Thymus (tissue), 11 donors: ENCODE measurements at regions not wholly inside any gene's neighbourhood (a gene's known extent, or its start where the extent isn't known, plus 50 kb on each side); places are given as distances from the start of the nearest gene placed in this dataset.

ENCODE experiments used
- DNase-seq, 9 donors: peaks; one replicate each; pipeline ENCODE4 v3.0.0-alpha.2; 2013; ENCODE audit warnings: low spot score in 9 of 9, low read depth in 6 of 9, missing footprints in 1 of 9
- H3K27ac ChIP-seq, 2 donors: one replicate each; pipeline ENCODE4 v1.5.1; 2013; ENCODE audit warnings: control low read depth in 1 of 2, low read depth in 1 of 2, low read length in 1 of 2, mild to moderate bottlenecking in 1 of 2, moderate library complexity in 1 of 2
- H3K27me3 ChIP-seq, 2 donors: one replicate each; pipeline ENCODE4 v1.5.1; 2013; ENCODE audit warnings: low read length in 1 of 2; ENCODE audit not compliant: control insufficient read depth in 2 of 2, insufficient read depth in 1 of 2
- H3K36me3 ChIP-seq, 2 donors: one replicate each; pipeline ENCODE4 v1.5.1; 2013; ENCODE audit warnings: low read length in 1 of 2, mild to moderate bottlenecking in 1 of 2, moderate library complexity in 1 of 2; ENCODE audit not compliant: control insufficient read depth in 2 of 2, insufficient read depth in 2 of 2
- H3K4me1 ChIP-seq, 2 donors: one replicate each; pipeline ENCODE4 v1.5.1; 2013; ENCODE audit warnings: low read length in 2 of 2; ENCODE audit not compliant: control insufficient read depth in 2 of 2, insufficient read depth in 2 of 2
- H3K4me3 ChIP-seq, 2 donors: one replicate each; pipeline ENCODE4 v1.5.1; 2013; ENCODE audit warnings: low read length in 2 of 2, control low read depth in 1 of 2, mild to moderate bottlenecking in 1 of 2
- H3K9me3 ChIP-seq, 2 donors: one replicate each; pipeline ENCODE4 v1.5.1; 2013; ENCODE audit warnings: low read length in 1 of 2, mild to moderate bottlenecking in 1 of 2; ENCODE audit not compliant: control insufficient read depth in 2 of 2, insufficient read depth in 1 of 2
- WGBS: extraction: QIAGEN DNeasy Blood & Tissue Kit; methylation state at CpG from one replicate; pipeline ENCODE4 v1.1.7; 2013; 5-methylcytosine and 5-hydroxymethylcytosine counted together
- donor health status: healthy.

GRCh38 chr16:54774768-54775167, 155.9 kb upstream of the IRX5 start:
- no peaks in the 10 kb centered on the region for H3K27me3 ChIP-seq
- 82% methylated on average over 3 of the region's 3 CpGs for WGBS
- no peak overlapping the region for H3K27ac ChIP-seq
- H3K36me3 ChIP-seq: no peaks in the 10 kb centered on the region
- no peak for DNase-seq
- no peaks in the 10 kb centered on the region for H3K4me1 ChIP-seq
- no peak overlapping the region for H3K4me3 ChIP-seq
- H3K9me3 ChIP-seq: no peaks in the 10 kb centered on the region

GRCh38 chr16:54772400-54772799, 158.3 kb upstream of the IRX5 start:
- no peak for DNase-seq
- H3K4me1 ChIP-seq: no peaks in the 10 kb centered on the region
- H3K27me3 ChIP-seq: no peaks in the 10 kb centered on the region
- no peak overlapping the region for H3K27ac ChIP-seq
- WGBS: 95% methylated on average over 4 of the region's 4 CpGs
- H3K36me3 ChIP-seq: no peaks in the 10 kb centered on the region
- H3K4me3 ChIP-seq: no peak overlapping the region
- no peaks in the 10 kb centered on the region for H3K9me3 ChIP-seq

- H3K27ac ChIP-seq: no peak overlapping the region
- H3K9me3 ChIP-seq: no peaks in the 10 kb centered on the region
- DNase-seq: no peak
- WGBS: 83% methylated on average over 3 of the region's 3 CpGs
- H3K36me3 ChIP-seq: no peaks in the 10 kb centered on the region
- H3K4me3 ChIP-seq: no peak overlapping the region
- no peaks in the 10 kb centered on the region for H3K27me3 ChIP-seq
- H3K4me1 ChIP-seq: no peaks in the 10 kb centered on the region
Measured at GRCh38 chr16:54766355-54766754, 164.3 kb upstream of the IRX5 start.

- Histone ChIP-seq H3K4me3 (no peak overlapping the region), H3K27me3 (no peaks in the 10 kb centered on the region), H3K9me3 (no peaks in the 10 kb centered on the region), H3K36me3 (no peaks in the 10 kb centered on the region), H3K27ac (no peak overlapping the region), H3K4me1 (no peaks in the 10 kb centered on the region)
- WGBS: 82% methylated on average over 7 of the region's 7 CpGs
- no peak for DNase-seq
Measured at GRCh38 chr16:54750249-54750648, 180.4 kb upstream of the IRX5 start.

GRCh38 chr16:54748611-54749190, 182.0 kb upstream of the IRX5 start:
- H3K4me3 ChIP-seq: no peak overlapping the region
- peak in 4 of 9 donors; percentile 2 to 32 (median 2) for DNase-seq
- H3K36me3 ChIP-seq: no peaks in the 10 kb centered on the region
- WGBS: 89% methylated on average over 6 of the region's 6 CpGs
- H3K9me3 ChIP-seq: no peaks in the 10 kb centered on the region
- no peaks in the 10 kb centered on the region for H3K4me1 ChIP-seq
- no peak overlapping the region for H3K27ac ChIP-seq
- H3K27me3 ChIP-seq: no peaks in the 10 kb centered on the region

GRCh38 chr16:54746596-54746995, 184.1 kb upstream of the IRX5 start:
- WGBS: 86% methylated on average over 4 of the region's 4 CpGs
- H3K27me3 ChIP-seq: no peaks in the 10 kb centered on the region
- no peaks in the 10 kb centered on the region for H3K36me3 ChIP-seq
- H3K4me3 ChIP-seq: no peak overlapping the region
- no peaks in the 10 kb centered on the region for H3K9me3 ChIP-seq
- no peak for DNase-seq
- no peaks in the 10 kb centered on the region for H3K4me1 ChIP-seq
- no peak overlapping the region for H3K27ac ChIP-seq

GRCh38 chr16:54744998-54745397, 185.7 kb upstream of the IRX5 start:
- Histone ChIP-seq H3K36me3 (no peaks in the 10 kb centered on the region), H3K4me3 (no peak overlapping the region), H3K27ac (no peak overlapping the region), H3K27me3 (no peaks in the 10 kb centered on the region), H3K4me1 (no peaks in the 10 kb centered on the region), H3K9me3 (no peaks in the 10 kb centered on the region)
- DNase-seq: no peak
- 89% methylated on average over 6 of the region's 6 CpGs for WGBS

GRCh38 chr16:54742436-54742835, 188.2 kb upstream of the IRX5 start:
- Histone ChIP-seq H3K27ac (no peak overlapping the region), H3K27me3 (no peaks in the 10 kb centered on the region), H3K9me3 (no peaks in the 10 kb centered on the region), H3K4me1 (no peaks in the 10 kb centered on the region), H3K4me3 (no peak overlapping the region), H3K36me3 (no peaks in the 10 kb centered on the region)
- DNase-seq: no peak
- 65% methylated on average over 1 of the region's 1 CpG for WGBS

GRCh38 chr16:54739381-54739780, 191.3 kb upstream of the IRX5 start:
- H3K4me1 ChIP-seq: no peaks in the 10 kb centered on the region
- no peaks in the 10 kb centered on the region for H3K36me3 ChIP-seq
- WGBS: 96% methylated on average over 4 of the region's 4 CpGs
- H3K9me3 ChIP-seq: no peaks in the 10 kb centered on the region
- H3K4me3 ChIP-seq: no peak overlapping the region
- DNase-seq: no peak
- H3K27me3 ChIP-seq: no peaks in the 10 kb centered on the region
- H3K27ac ChIP-seq: no peak overlapping the region

GRCh38 chr16:54734156-54734555, 196.5 kb upstream of the IRX5 start:
- Histone ChIP-seq H3K36me3 (no peaks in the 10 kb centered on the region), H3K4me1 (no peaks in the 10 kb centered on the region), H3K4me3 (no peak overlapping the region), H3K27me3 (no peaks in the 10 kb centered on the region), H3K9me3 (no peaks in the 10 kb centered on the region), H3K27ac (no peak overlapping the region)
- 85% methylated on average over 1 of the region's 1 CpG for WGBS
- DNase-seq: no peak
